GM21619 (cell line): ENCODE measurements at regions not wholly inside any gene's neighbourhood (a gene's known extent, or its start where the extent isn't known, plus 50 kb on each side); places are given as distances from the start of the nearest gene placed in this dataset.

Experiments used
- ATAC-seq: cut with Tn5 transposase; IDR thresholded peaks from one replicate; pipeline ENCODE4 v1.9.1; 2021; ENCODE audit not compliant: unreplicated experiment

DNA sequence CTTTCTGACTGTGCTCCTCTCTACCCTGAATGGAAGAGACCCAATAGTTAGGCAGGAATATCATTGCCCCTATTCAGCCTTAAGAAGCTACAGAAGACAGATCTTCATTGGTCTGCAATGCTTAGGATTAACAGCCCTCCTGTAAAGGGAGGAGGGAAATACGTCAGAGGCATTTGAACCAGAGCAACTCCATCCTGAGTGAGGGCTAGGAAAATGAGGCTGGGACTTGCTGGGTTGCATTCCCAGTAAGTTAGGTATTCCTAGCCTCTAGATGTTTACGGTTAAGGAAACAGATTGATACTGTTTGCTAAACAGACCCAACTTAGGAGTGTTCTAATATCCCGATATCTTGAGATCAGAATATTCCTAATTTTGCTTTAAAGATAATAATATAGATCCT is 63.5 kb downstream of the PCDH18 start:
- ATAC-seq = no peak

DNA sequence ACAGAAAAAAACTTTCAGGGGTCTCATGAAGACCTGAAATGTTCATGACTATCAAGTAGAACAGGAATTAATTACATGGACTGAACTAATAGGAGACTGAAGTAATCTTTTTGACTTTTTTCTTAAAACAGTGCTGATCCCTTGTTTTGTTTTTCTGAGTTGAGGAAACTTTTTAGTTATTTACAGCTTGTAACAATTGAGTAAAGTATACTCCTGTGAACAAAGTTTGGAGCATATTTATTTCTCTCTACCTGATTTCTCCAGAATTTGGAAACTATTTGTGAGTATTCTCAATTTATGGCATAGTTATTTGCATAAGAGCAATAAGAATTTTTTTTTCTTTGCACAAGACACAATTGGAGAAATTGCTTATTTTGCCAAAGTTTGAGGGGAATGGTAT is 64.8 kb downstream of the PCDH18 start:
- ATAC-seq = no peak

DNA sequence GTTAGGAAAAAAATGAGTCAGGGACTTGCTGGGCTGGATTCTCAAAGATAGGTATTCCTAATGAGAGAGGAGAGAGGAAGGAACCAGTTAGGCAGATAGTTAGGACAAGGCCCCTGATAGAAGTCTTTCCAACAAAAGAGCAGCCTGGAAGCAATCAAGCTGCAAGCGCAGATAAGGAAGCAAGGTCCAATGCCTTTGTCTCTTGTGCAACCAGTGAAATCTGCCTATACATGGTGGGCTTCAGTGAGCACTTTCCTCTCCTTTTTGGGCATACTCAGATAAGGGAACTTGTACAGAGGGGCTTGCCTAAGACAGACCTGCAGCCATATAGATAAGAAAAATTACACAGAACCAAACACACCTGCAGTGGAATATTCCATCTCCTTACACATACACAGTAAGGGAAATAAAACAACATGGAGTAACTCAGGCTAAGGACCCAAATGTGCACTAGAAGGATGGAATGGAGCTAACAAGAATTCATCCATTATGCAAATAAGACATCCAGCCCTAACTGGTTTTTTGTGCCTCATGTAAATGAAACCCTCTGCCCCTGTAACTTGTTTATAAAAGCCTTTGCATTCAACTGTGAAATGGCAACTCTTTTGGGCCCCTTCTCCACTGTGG is 68.8 kb downstream of the PCDH18 start:
- ATAC-seq = no peak

DNA sequence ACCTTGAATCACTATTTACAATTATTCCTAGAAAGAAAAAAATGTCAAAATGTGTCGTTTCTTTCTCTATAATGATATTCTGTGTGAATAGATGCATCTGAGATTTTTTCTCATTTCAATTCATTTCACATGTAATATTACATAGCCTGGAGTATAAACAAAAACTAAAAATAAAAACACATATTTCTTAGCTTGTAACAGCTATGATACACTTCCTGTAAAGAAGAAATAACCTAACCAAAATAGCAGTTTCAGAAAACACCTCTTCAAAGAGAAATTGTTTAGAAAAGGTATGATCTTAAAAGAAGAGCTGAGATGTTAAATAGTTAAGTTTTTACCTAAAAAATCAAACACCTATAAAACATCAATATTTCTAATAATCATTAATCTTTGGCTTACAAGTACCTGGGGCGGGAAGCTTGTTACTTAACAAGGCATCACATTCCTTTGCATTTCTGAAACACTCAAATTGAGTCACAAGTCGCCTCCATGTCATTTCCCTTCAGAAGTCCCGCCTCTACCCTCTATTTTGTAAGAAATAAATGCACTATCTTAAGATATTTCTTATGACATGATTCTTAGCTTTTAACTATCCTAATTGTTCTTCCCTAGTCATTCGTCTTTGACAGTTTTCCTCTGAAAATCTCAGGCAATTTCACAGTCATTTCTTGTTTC is 76.5 kb downstream of the PCDH18 start:
- ATAC-seq = no peak

DNA sequence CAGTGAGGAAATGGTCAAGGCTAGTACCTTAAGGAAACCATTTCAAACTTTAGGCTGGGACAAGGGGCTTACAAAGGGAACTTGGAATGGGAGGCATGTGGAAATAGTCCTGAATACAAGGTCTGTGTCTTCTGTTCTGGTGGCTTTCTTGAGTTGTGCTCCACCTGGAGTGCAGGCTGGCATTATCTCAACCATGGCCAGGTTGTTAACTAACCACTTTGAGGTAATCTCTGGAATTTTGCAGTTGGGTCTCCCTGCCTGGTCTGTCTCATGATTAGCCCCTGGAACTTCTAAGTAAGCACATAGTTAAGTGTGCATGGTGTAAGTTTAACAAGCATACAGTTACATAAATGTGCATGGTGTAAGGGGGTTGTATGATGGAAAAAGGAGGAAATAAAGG is 77.5 kb downstream of the PCDH18 start:
- ATAC-seq = no peak

DNA sequence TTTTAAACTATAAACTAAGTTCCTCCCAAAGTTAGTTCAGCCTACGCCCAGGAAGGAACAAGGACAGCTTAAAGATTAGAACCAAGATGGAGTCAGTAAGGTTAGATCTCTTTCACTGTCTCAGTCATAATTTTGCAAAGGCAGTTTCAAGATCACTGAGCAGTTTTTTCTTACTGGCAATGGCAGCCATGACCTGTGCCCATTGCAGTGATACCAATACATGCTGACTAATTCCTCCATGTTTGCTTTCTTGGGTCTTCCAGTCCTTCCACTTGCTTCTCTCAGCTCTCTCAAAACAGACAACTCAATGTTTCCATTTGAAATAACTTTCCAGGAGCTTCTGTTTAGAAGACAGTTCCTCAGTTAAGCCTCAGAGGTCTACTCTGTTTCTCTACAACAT is 79.5 kb downstream of the PCDH18 start:
- no peak for ATAC-seq

DNA sequence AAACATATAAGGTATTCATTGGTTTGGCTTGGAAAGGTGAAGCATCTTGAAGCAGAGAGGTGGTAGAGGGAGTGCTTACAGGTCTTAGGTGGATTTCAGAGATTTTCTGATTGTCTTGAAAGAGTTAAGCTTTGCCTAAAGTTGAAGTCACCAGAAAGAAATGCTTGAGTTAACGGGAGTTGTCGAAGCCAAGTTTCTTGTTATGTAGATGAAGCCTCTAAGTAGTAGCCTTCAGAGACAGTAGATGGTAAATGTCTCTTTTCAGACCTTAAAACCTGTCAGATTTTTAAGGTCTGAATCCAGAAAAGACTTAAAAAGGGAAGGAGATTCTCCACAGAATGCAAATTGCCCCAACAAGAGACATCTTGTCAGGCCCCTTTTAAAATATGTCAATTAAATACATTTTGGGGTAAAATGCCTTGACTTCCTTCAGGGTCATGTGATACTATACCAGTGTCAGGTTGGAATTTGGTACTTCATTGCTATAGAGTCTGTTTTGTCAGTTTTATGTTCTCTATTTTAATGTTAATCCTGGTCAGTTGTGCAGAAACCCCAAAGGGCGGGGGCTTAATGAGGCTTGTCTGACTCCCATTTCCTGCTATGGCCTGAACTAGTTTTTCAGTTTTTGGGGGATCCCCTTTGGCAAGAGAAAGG is 81.0 kb downstream of the PCDH18 start:
- no peak for ATAC-seq

DNA sequence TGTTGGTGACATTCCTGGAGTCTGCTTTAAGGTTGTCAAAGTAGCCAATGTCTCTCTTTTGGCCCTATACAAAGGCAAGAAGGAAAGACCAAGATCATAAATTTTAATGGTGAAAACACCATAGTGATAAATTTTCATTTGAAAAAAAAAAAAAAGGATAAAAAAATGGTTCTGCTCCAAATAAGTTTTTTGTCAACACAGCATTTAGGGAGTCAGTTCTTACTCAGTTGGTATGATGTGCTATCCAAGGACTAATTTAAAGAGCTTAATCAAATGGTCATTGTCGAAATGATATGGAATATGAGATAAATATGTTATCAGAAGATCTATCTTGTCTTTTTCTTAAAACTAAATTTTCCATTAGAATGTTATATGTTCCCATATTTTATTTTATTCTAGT is 83.9 kb downstream of the PCDH18 start:
- ATAC-seq = no peak

DNA sequence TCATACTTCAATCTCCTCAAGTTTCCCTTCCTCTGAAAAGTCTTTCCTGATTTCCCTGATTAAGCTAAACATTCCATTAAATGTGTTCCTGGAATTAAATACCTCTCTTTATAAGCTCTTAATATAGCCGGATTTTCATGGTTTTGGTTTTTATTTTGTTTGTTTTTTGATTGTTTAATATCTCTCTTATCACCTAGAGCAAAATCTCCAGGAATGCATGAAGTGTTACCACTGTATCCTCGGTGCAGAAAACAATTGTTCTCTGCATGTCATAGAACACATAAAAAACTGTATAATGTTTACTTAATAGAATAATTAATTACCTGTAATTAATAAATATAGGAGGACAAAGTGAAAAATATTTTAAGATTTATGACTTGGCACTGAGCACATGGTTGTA is 86.2 kb downstream of the PCDH18 start:
- no peak for ATAC-seq

DNA sequence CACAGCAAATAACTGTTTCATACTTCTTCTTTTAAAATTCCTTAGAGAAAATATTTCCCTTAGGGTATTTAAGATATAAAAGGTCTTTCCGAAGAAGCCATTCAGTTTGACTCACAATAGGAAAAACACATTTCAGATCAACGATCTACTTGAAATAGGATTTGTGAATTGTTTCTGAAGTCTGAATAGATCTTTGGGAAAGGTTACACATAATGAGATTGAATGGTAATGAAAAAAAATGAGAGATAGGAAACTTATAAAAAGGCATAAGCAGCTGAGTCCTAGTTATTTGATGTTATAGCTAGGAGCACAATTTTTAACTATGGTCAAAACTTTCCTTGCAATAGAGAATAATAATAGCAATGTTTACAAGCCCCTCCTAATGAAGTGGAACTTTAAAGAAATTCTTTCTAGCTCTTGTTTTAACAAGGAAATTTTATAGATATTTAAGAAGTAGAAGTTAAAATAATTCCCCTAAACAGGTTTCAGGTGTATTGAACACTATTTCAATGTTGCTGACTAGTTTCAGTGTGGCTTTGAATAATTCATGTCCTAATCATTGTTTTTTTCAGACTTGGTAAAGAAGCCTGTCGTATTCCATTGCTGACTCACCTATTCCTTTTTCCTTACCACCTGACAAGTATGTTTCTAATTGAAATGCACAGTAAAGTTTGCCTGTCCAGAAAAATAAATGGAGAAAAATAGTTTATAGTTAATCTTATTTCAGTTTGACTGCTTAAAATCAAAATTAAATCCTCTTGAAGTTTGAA is 89.1 kb downstream of the PCDH18 start:
- ATAC-seq = no peak

DNA sequence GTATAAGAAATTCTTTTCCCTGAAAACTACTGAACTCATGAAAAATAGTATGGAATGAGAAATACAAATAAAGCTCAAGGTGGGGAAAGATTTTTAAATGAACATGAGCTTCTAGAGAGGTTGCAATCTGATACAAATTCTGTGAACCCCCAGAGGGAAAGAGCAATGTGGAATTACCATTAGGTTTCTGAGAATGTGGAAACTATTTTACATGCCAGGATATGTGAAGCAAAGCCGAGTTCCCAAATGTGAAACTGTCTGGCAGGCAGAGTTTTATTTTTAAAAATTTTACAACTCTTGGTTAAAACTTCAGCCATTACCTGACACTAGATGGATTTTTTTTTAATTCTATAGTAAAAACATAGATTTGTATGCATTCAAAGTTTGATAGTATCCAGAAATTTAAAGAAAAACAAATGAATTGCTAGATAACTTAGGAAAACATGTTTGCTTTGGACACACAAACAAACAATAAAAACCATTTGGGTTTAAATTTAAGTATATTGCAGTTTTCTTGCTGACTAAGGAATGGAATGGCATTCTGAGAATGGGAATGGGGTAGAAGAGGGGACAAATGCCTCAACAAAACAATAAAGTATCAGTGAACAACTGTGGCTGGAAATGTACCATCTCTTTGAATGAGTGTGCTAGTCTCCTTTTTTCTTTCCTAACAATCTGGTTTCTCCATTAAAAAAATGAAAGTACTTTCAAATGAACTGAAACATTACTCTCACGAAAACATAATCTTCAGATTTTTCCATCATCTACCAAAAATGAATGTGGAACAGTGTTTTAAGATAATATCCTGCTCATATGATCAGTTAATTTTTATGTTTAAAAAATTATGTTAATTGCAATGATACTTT is 99.6 kb downstream of the PCDH18 start:
- no peak for ATAC-seq

DNA sequence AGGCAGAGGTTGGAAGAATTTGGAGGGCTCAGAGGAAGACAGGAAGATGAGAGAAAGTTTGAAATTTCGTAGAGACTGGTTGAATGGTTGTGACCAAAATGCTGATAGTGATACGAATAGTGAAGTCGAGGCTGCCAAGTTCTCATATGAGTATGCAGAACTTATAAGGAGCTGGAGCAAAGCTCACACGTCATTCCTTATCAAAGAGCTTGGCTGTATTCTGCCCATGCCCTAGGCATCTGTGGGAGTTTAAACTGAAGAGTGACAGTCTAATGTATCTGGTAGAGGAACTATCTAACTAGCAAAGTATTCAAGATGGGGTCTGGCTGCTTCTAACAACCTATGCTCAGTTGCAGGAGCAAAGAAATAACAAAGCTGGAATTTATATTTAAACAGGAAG is 102.1 kb downstream of the PCDH18 start:
- ATAC-seq = no peak

DNA sequence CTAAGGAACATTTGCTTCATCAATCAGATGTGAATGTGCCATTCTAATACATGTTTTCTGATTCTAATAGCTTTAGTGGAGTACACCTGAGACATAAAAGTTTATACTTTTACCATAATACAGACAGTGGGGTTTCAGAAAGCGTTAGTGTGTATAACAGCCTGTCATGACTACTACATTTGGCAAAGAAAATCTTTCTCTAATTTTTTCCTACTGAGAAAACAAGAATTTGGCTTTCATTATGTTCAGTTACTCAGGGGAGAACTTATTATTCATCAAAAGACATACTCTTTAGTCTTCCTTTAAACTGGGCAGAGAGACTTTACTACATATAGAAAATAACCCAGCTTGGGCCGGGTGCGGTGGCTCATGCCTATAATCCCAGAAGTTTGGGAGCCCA is 104.9 kb downstream of the PCDH18 start:
- no peak for ATAC-seq

DNA sequence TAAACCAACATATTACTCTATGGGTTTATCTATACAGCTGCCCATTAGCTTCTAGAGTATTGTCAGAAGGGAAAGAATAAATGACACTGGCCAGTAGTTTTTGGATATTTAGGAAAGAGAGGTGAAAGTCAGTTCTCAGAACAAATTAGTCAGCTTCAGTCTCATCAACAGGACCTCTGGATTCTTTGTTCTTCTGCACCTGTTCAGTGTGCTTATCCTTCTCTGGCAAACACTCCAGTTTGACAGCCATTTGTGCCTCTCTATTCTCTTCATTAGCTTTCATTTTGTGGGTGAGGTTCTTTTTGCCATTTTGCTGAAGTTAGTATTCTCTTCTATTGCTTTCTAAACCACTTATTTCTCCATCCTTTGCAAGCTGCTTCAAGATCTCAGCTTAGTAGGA is 107.0 kb downstream of the PCDH18 start:
- ATAC-seq = no peak

DNA sequence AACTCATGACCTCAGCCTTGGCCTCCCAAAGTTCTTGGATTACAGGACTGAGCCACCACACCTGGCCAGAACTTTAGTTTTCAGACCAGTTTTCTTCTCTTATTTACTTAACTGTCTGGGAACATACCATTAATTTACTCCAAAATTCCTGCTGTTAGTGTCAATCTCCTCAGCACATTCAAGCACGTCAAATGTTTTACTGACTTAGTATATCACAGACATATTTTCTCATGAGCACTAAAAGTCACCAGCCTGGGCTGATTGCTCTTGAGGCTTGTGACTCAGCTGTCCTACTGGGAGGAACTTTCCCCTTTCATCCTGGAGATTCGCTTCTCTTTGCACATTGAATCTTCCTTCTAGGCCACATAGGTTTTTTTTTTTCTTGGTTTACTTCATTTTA is 109.6 kb downstream of the PCDH18 start:
- ATAC-seq = no peak

DNA sequence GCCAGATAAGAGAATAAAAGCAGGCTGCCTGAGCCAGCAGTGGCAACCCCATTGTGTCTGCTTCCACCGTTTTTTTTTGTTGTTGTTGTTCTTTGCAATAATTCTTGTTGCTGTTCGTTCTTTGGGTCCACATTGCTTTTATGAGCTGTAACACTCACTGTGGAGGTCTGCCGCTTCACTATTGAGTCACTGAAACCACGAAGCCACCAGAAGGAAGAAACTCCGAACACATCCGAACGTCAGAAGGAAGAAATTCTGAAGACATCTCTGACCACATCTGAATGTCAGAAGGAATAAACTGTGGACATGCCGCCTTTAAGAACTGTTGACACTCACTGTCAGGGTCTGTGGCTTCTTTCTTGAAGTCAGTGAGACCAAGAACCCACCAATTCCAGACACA is 110.5 kb downstream of the PCDH18 start:
- ATAC-seq = no peak

DNA sequence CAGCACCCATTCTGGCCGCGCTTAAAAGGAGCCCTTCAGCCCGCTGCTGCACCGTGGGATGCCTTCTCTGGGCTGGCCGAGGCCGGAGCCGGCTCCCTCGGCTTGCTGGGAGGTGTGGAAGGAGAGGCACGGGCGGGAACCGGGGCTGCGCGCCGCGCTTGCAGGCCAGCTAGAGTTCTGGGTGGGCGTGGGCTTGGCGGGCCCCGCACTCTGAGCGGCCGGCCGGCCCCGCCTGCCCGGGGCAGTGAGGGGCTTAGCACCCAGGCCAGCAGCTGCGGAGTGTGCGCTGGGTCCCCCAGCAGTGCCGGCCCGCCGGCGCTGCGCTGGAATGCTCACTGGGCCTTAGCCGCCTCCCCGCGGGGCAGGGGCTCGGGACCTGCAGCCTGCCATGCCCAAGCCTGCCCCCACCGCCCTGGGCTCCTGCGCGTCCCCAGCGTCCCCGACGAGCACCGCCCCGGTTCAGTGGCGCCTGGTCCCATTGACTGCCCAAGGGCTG is 111.3 kb downstream of the PCDH18 start:
- no peak for ATAC-seq

DNA sequence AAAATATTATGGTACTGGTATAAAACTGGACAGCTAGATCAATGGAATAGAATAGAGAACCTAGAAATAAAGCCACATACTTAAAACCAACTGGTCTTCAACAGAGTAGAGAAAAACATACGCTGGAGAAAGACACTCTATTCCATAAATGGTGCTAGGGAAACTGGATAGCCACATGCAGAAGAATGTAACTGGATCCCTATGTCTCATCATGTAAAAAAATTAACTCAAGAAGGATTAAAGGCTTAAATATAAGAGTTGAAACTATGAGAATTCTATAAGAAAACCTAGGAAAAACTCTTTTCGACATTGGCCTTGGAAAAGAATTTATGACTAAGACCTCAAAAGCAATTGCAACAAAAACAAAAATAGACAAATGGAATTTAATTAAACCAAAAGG is 114.6 kb downstream of the PCDH18 start:
- no peak for ATAC-seq

DNA sequence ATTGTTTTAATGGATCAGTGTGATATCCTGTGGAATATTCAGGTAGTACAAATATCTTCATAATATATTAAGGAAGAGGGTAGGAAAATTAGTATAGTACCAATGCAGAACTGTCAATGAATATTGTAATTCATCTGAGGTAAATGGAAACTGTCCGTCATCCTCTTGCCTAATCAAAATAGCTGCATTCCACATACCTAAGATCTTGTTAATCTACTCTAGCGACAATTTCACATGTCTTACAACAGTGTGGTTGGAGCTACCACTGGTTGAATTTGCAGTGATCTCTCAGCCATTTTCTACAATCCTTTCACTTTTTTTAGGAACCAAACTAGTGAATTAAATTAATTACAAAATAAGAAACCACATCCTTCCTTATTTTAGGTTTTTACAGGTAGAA is 117.5 kb downstream of the PCDH18 start:
- ATAC-seq = no peak

DNA sequence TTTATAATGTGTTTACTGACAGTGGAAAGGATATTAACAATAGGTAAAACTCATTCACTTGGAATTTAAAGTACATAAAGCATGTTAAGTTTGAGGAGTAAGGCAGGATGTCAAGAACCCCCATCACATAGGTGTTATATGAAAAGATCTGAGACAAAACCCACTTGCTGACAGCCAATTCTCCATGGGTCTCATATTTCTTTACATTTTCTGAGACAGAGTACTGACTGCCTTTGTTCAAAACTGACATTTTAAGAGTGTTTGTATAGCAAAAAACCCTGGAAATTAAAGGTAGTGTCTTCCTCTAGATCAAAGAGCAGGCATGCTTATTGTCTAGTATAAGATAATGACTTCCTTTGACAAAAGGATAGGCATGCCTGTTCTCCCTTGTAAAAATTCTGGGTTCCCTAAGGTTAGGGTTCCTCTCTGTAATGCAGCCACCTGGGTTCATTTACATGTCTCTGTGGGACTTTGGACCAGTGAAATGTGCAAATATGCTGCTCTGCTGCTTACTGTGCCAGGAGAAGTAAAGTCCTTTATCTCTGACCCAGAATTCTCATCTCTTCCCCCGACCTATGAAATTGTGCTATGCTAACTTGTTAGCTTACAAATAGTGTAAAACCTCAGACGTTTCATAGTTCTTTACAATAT is 123.6 kb downstream of the PCDH18 start:
- no peak for ATAC-seq
